ENCODE measurements at regions not wholly inside any gene's neighbourhood (a gene's known extent, or its start where the extent isn't known, plus 50 kb on each side); places are given as distances from the start of the nearest gene placed in this dataset.
A peak's percentile ranks its signal among the peaks of the same experiment; 100 is the strongest.

DNA sequence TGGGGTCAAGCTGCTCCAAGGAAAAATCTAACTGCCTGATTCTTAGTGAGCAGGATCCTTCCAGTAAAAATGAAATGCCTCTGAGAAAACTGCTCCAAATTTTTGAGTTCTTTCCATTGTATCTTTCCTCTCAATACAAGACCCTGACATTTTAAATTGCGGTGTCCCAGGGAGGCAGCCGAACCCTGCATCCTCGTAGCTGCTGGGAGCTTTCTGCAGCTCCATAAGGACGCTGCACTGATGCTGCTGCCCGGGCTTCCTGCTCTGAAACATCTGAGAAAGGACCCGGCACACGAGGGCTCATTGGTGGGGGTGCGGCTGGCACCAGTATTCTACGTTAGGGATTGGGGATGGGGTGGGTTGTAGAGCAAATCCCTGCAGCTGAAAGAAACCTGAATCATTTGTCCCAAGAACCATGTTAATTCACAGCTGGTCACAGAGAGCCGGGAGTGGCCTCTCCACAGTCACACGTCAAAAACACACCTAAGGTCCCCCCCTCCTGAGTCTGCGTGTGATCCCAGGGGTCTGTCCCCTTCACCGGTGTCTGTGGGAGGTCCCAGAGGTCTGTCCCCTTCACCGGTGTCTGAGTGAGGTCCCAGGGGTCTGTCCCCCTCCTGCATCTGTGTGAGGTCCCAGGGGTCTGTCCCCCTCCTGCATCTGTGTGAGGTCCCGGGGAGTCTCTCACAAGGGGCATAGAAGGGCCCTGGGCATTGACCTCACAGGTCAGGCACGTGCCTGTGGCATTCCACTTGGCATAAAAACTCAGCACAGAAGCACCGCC, 63.4 kb upstream of the ZNF354B start:
- no peak overlapping the region for H3K27ac ChIP-seq
- no peaks in the 10 kb centered on the region for H3K4me1 ChIP-seq
- 68 to 77% (median 75%) methylated on average over 11 to 17 of the region's 17 CpGs for WGBS, 4 donors
- TF ChIP-seq, protein P1, sequence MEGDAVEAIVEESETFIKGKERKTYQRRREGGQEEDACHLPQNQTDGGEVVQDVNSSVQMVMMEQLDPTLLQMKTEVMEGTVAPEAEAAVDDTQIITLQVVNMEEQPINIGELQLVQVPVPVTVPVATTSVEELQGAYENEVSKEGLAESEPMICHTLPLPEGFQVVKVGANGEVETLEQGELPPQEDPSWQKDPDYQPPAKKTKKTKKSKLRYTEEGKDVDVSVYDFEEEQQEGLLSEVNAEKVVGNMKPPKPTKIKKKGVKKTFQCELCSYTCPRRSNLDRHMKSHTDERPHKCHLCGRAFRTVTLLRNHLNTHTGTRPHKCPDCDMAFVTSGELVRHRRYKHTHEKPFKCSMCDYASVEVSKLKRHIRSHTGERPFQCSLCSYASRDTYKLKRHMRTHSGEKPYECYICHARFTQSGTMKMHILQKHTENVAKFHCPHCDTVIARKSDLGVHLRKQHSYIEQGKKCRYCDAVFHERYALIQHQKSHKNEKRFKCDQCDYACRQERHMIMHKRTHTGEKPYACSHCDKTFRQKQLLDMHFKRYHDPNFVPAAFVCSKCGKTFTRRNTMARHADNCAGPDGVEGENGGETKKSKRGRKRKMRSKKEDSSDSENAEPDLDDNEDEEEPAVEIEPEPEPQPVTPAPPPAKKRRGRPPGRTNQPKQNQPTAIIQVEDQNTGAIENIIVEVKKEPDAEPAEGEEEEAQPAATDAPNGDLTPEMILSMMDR (IDR thresholded peaks at IDR 0.05), result no peak
- TF ChIP-seq POLR2A (IDR thresholded peaks at IDR 0.05), result no peak
- no peaks in the 10 kb centered on the region for H3K36me3 ChIP-seq
- H3K9me3 ChIP-seq, result no peaks in the 10 kb centered on the region
- no peak for DNase-seq
- intact Hi-C loops (cut with DNase I), result no loop called here
- peaks cover 0 to 11% (median 0%) of the 10 kb centered on the region in 9 donors for H3K27me3 ChIP-seq
- no peak overlapping the region for H3K4me3 ChIP-seq
- ATAC-seq, result no peak

DNA sequence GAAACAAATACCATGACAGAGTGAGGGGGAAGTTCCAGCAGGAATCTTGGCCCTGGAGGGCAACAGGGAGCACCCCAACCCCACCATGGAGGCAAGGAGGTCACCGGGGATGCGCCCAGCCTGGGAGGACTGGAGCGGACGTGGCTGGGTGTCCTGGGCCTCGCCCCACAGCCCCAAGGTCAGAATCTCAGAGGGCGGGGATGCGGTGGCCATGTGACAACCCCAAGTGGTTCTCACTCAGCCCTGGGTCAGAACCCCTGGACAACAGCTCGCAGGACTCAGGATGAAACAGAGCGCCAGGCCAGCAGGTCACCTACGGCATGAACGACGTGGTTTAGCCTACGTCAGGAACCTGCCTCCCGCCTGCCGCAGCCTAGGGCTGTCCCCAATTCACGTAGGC, 64.0 kb upstream of the ZNF354A start:
- TF ChIP-seq, protein P1 (IDR thresholded peaks at IDR 0.05), result no peak
- no peak for TF ChIP-seq POLR2A (IDR thresholded peaks at IDR 0.05)
- ATAC-seq (no peak), DNase-seq (no peak)
- H3K27ac ChIP-seq, result no peak overlapping the region
- H3K4me1 ChIP-seq, result no peaks in the 10 kb centered on the region
- H3K4me3 ChIP-seq, result no peak overlapping the region
- H3K27me3 ChIP-seq, result peaks cover 0 to 11% (median 0%) of the 10 kb centered on the region in 9 donors
- intact Hi-C loops (cut with DNase I), result loop anchor here in 1 of 10 donors (5.0 kb wide), 1 partner anchor 698 kb away; no protein-coding TSS in a partner anchor
- 79 to 87% (median 85%) methylated on average over 8 to 16 of the region's 16 CpGs for whole genome bisulfite sequencing, 4 donors
- no peaks in the 10 kb centered on the region for H3K9me3 ChIP-seq
- no peaks in the 10 kb centered on the region for H3K36me3 ChIP-seq

DNA sequence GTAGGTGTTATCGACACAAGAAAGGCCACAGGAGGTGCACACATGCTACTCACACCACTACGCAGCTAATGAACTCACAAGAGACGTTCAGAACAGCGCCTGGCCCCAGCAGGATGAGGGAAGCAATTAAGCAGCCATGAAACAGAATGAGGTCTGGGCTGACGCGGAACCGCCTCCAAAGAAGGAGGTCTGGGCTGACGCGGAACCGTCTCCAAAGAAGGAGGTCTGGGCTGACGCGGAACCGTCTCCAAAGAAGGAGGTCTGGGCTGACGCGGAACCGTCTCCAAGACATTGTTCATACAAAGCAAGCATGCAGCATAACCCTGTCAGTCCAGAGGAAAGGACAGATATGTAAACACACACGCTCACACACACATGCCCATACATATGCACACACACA, 63.2 kb upstream of the ZNF354A start:
- Histone ChIP-seq H3K4me3 (no peak overlapping the region), H3K27ac (no peak overlapping the region), H3K9me3 (no peaks in the 10 kb centered on the region), H3K36me3 (no peaks in the 10 kb centered on the region), H3K27me3 (peaks cover 0 to 11% (median 0%) of the 10 kb centered on the region in 9 donors), H3K4me1 (no peaks in the 10 kb centered on the region)
- intact Hi-C loops (cut with DNase I), result loop anchor here in 1 of 10 donors (5.0 kb wide), 1 partner anchor 699 kb away; no protein-coding TSS in a partner anchor
- DNase-seq (no peak), ATAC-seq (no peak)
- no peak for TF ChIP-seq POLR2A (IDR thresholded peaks at IDR 0.05)
- TF ChIP-seq, protein P1 (IDR thresholded peaks at IDR 0.05), result no peak
- WGBS, 4 donors, result 91 to 96% (median 95%) methylated on average over 17 of the region's 17 CpGs

DNA sequence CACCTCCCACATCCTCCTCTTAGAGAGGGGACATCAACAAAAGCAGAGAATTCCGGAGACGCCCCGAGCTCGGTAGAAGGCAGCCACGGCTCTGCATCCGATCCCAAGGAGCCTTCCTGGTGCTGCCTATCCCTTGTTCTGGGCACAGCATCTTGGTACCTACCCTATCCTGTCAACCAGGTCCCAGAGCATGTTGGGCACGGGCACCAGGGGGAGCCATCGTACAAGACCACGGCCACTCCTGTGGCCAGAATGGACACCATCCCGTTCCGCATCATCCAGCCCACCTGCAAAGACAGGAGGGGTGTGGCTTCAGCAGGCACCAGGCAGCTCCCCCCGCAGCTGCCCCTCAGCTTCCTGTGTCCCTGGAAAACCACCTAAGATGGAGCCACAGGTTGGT, 62.7 kb upstream of the ZNF354A start:
- H3K9me3 ChIP-seq, result no peaks in the 10 kb centered on the region
- TF ChIP-seq, protein P1 (IDR thresholded peaks at IDR 0.05), result peak in 6 of 12 donors; percentile 8 to 33 (median 25)
- TF ChIP-seq POLR2A (IDR thresholded peaks at IDR 0.05), result no peak
- peaks cover 0 to 11% (median 0%) of the 10 kb centered on the region in 9 donors for H3K27me3 ChIP-seq
- ATAC-seq (no peak), DNase-seq (no peak)
- intact Hi-C loops (cut with DNase I), result loop anchor here in 1 of 10 donors (5.0 kb wide), 1 partner anchor 699 kb away; no protein-coding TSS in a partner anchor
- no peak overlapping the region for H3K4me3 ChIP-seq
- 58 to 65% (median 61%) methylated on average over 10 to 12 of the region's 12 CpGs for WGBS, 4 donors
- no peaks in the 10 kb centered on the region for H3K4me1 ChIP-seq
- H3K27ac ChIP-seq, result no peak overlapping the region
- H3K36me3 ChIP-seq, result no peaks in the 10 kb centered on the region

Measured in heart left ventricle (tissue), 16 donors.